ENCODE measurements at regions not wholly inside any gene's neighbourhood (a gene's known extent, or its start where the extent isn't known, plus 50 kb on each side); places are given as distances from the start of the nearest gene placed in this dataset.

DNA sequence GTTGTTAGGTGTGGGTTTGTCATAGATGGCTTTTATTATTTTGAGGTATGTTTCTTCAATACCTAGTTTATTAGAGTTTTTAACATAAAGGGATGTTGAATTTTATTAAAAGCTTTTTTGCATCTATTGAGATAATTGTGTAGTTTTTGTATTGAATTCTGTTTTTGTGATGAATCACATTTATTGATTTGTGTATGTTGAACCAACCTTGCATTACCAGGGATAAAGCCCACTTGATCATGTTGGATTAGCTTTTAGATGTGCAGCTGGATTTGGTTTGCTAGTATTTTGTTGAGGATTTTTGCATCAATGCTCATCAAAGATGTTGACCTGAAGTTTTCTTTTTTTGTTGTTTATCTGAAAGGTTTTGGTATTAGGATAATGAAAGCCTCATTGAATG lies 328.2 kb downstream of the ADCYAP1 start:
- TF ChIP-seq, protein P1, sequence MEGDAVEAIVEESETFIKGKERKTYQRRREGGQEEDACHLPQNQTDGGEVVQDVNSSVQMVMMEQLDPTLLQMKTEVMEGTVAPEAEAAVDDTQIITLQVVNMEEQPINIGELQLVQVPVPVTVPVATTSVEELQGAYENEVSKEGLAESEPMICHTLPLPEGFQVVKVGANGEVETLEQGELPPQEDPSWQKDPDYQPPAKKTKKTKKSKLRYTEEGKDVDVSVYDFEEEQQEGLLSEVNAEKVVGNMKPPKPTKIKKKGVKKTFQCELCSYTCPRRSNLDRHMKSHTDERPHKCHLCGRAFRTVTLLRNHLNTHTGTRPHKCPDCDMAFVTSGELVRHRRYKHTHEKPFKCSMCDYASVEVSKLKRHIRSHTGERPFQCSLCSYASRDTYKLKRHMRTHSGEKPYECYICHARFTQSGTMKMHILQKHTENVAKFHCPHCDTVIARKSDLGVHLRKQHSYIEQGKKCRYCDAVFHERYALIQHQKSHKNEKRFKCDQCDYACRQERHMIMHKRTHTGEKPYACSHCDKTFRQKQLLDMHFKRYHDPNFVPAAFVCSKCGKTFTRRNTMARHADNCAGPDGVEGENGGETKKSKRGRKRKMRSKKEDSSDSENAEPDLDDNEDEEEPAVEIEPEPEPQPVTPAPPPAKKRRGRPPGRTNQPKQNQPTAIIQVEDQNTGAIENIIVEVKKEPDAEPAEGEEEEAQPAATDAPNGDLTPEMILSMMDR (IDR thresholded peaks at IDR 0.05; ENCODE audit: low read length) = no peak
- TF ChIP-seq EZH2 (optimal IDR thresholded peaks at IDR 0.05; ENCODE audit: low read depth, low read length) = no peak
